ENCODE measurements at regions not wholly inside any gene's neighbourhood (a gene's known extent, or its start where the extent isn't known, plus 50 kb on each side); places are given as distances from the start of the nearest gene placed in this dataset.

- TF ChIP-seq CTCF (IDR thresholded peaks at IDR 0.05) (no peak), POLR2A (IDR thresholded peaks at IDR 0.05) (no peak)
Measured at GRCh38 chr3:165669967-165670366, 167.3 kb downstream of the BCHE start.

All from right lobe of liver (tissue), 4 donors.